AG09309 (cell line): ENCODE measurements at regions not wholly inside any gene's neighbourhood (a gene's known extent, or its start where the extent isn't known, plus 50 kb on each side); places are given as distances from the start of the nearest gene placed in this dataset.

Source experiments
- DNase-seq: peaks from one replicate; pipeline ENCODE4 v3.0.0-alpha.2; 2010; ENCODE audit warnings: low read depth
- H3K4me3 ChIP-seq: 2 replicates; pipeline ENCODE4 v1.5.1; 2011; ENCODE audit warnings: mild to moderate bottlenecking, low read depth, low read length, moderate library complexity; ENCODE audit not compliant: control insufficient read depth
- TF ChIP-seq, protein P1 (sequence below): IDR thresholded peaks from 2 replicates; pipeline ENCODE4 v1.5.1; 2011; ENCODE audit warnings: mild to moderate bottlenecking, low read depth, low read length, inconsistent platforms; ENCODE audit not compliant: insufficient read depth, control insufficient read depth; ENCODE audit errors: missing control alignments

DNA sequence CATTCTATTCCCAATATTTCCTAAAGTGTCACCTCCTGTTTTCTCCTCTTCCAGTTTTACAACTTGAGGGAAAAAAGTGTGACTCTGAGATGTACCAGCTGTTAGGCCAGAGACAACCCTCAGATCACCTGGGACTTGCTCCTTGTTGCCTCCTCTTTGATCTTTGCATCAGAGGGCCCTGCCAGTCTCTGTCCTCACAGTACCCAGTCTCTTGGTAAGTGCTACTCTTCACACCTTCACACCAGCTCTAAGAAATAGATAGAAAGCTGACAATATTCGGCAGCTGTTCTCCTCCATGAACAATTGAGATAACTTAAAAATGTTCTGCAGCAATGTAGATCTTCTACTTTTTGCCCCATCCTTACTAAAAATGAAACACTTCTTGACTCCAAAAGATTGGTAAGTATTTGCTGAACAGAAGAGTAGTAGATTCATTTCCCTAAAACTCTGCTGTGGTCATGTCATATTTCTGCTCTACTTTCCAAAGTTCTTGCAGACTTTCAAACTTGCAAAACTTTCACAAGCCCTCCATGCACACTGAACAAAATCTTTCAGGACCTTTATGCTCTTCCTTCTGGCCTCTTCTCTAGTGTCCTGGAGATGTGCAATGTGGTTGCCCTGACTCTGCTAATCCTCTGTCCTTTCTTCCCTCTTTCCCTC is 188.6 kb downstream of the SNX18 start:
- no peak overlapping the region for H3K4me3 ChIP-seq
- TF ChIP-seq, protein P1, sequence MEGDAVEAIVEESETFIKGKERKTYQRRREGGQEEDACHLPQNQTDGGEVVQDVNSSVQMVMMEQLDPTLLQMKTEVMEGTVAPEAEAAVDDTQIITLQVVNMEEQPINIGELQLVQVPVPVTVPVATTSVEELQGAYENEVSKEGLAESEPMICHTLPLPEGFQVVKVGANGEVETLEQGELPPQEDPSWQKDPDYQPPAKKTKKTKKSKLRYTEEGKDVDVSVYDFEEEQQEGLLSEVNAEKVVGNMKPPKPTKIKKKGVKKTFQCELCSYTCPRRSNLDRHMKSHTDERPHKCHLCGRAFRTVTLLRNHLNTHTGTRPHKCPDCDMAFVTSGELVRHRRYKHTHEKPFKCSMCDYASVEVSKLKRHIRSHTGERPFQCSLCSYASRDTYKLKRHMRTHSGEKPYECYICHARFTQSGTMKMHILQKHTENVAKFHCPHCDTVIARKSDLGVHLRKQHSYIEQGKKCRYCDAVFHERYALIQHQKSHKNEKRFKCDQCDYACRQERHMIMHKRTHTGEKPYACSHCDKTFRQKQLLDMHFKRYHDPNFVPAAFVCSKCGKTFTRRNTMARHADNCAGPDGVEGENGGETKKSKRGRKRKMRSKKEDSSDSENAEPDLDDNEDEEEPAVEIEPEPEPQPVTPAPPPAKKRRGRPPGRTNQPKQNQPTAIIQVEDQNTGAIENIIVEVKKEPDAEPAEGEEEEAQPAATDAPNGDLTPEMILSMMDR, result no peak
- DNase-seq, result no peak

DNA sequence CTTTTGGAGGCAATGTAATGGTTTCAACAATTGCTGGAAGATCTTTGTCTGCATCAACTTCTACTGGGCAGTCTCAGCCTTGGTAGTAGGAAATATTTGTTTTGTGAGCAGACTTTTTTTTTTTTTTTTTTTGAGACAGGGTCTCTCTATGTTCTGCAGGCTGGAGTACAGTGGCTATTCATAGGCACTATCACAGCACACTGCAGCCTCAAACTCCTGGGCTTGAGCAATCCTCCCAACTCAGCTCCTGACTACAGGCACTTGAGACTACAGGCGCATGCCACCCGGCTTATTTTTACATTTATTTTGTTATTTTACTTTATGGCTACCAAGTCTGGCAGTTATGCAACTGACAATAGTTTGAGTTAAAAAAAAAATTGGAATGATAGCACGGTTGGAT is 187.3 kb downstream of the SNX18 start:
- H3K4me3 ChIP-seq, result no peak overlapping the region
- TF ChIP-seq, protein P1, result no peak
- DNase-seq, result no peak

DNA sequence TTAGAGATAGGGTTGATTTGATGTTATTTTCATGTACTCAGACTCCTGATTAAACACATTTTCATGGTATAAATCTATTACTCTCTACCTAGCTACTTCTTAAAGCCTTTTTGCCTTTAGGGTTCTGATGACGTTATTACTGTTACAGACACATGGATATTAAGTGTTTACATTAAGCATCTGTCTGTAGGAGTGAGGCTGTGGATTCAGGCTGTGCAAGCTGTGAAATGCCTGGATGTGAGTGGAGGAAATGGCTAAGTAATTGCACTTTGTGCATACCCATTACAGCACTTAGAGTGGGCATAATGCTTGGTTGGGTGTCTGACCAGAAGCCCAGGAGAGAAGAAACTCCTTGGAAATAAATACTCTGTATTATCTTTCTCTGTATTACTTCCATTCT is 186.8 kb downstream of the SNX18 start:
- TF ChIP-seq, protein P1, result no peak
- DNase-seq, result no peak
- no peak overlapping the region for H3K4me3 ChIP-seq

DNA sequence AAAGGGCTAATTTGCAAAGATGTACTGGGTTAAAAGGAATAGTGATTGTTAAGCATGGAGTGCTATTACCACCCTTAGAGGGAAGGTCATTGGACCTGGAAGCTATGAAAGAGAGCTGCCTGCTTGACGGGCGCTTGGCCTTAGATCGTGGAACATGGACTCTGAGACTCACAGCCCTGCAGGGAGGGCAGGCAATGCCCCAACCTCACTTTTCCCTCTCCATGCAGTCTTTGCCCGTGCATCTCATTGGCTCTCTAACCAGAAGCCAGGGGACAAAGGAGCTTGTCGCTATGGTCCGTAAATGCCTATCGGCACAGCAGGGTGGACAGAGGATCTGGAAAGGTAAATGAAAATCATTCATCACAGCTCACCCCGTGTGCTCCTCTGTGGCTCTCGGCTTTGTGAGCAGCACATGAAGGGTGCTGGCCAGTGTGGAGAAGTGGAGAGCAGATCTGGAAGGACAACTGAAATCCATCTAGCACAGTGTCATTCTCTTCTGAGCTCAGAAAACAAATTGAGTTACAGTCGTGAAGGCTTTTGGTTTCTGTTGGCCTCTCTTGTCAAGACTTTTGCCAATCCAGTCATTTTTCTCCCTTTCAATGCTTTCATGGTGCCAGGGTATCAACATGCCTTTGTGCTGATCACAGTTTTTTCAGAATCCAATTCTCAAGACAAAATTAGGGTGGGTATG is 186.2 kb downstream of the SNX18 start:
- no peak for DNase-seq
- TF ChIP-seq, protein P1, result no peak
- no peak overlapping the region for H3K4me3 ChIP-seq

DNA sequence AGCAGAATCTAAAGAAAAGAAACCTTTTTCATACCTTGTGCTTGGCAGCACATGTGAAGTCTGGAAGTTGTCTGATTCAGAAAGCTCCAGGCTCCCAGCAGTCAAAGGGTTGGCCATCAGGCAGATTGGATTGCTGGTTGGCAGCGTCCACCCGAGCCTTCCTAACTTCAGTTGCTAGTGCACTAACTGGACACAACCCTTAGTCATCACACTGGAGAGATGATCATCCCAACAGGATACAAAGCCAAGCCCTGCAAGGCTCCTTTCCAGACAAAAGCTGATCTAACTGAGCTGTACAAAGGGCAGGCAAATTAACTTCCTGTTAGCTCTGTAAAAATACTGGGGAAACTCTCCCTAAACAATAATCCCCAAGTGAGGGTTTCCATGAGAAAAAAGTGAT is 185.6 kb downstream of the SNX18 start:
- H3K4me3 ChIP-seq, result no peak overlapping the region
- DNase-seq, result peak; percentile 74
- TF ChIP-seq, protein P1, result no peak

DNA sequence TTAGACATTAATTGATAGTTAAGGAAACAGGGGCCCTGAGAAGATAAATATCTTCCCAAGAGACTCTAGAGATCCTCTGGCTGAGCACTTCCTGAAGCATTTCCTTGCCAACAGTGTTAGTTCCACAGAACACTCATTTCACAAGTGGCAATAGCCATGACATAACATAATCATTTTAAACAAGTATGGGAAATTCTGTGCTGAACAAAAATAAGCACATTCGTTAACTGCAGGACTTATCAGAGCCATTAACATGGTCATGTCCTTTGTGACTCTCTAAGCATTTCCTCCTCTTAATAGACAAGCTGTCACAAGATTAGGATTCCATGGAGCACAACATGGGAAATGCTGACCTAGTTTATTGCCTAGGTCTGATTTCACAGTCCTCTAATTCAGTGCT is 184.9 kb downstream of the SNX18 start:
- DNase-seq, result no peak
- H3K4me3 ChIP-seq, result no peak overlapping the region
- TF ChIP-seq, protein P1, result no peak
